ENCODE measurements at regions not wholly inside any gene's neighbourhood (a gene's known extent, or its start where the extent isn't known, plus 50 kb on each side); places are given as distances from the start of the nearest gene placed in this dataset.
"Not testable (repeated sequence)": the region's sequence is repeated elsewhere in the genome, so short reads cannot be mapped to it uniquely, and the experiment has no call there.

DNA sequence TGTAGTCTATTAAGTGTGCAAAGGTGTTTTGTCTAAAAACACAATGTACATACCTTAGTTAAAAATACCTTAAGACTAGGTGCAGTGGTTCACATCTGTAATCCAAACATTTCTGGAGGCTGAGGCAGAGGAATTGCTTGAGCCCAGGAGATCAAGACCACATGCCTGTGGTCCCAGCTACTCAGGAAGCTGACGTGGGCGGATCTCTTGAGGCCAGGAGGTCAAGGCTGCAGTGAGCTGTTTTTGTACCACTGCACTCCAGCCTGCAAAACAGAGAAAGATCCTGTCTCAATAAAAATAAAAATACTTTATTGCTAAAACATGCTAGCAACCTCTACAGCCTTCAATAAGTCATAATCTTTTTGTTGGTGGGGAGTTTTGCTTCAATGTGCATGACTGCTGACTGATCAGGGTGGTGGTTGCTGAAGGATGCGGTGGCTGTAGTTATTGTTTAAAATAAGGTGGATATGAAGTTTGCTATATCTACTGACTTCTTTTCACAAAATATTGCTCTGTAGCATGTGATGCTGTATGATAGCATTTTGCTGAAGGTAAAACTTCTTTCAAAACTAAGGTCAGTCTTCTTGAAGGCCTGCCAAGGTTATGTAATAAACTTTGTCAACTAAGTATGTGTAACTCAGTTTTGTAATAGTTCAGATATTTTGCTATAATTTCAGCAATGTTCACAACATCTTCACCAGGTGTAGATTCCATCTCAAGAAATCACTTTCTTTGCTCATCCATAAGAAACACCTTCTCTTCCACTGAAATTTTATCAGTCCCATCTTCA lies 1238.0 kb upstream of the NRXN1 start:
- DNase-seq: no peak
- Mint-ChIP-seq H3K36me3 (no peaks in the 10 kb centered on the region), H3K27me3 (no peaks in the 10 kb centered on the region), H3K4me1 (no peaks in the 10 kb centered on the region), H3K4me3 (no peak overlapping the region), H3K27ac (no peak overlapping the region), H3K9me3 (peaks cover 9% of the 10 kb centered on the region)
- CTCF ChIA-PET: no interaction called here

DNA sequence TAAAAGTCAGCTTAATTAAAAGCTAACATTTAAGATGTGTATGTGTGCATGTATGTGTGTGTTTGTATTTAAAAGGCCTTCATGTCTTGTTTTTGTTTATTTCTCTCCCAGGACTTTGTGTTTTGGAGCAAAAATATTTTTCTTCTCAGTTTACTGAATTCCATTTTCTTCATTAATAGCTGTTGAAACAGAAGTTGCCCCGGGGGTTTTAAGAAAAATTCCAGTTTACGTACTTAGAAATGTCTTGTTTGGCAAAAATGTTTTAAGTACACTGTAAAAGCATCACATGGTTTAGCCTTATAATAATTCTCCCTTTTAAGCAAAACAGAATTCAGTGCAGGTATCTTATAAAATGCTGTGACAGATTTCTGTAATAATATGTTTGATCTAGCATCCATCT lies 1233.0 kb upstream of the NRXN1 start:
- DNase-seq: no peak
- peaks cover 9% of the 10 kb centered on the region for H3K9me3 Mint-ChIP-seq
- H3K27me3 Mint-ChIP-seq: no peaks in the 10 kb centered on the region
- no peak overlapping the region for H3K27ac Mint-ChIP-seq
- H3K4me3 Mint-ChIP-seq: no peak overlapping the region
- H3K4me1 Mint-ChIP-seq: no peaks in the 10 kb centered on the region
- no peaks in the 10 kb centered on the region for H3K36me3 Mint-ChIP-seq
- CTCF ChIA-PET: no interaction called here

DNA sequence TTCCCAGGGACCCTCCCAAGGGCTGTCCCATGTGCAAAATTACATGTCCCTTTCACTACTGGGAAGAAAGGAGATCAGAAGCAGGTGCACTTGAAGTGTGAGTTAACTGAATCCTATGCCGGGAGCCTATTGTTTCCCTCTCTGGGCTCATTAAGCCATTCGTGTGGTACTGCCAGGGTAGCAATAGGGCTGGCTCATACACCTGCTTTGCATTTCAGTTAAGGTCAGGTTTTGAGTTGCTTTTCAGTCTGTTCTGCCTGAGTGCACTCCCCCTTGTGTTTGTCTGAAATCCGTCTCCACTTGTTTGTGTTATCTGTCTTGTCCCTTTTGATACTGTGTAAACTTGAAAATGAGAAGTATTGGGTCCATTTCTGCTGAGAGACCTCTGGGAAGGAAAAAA lies 1232.6 kb upstream of the NRXN1 start:
- no peaks in the 10 kb centered on the region for H3K36me3 Mint-ChIP-seq
- H3K4me1 Mint-ChIP-seq: no peaks in the 10 kb centered on the region
- H3K27me3 Mint-ChIP-seq: no peaks in the 10 kb centered on the region
- no peak overlapping the region for H3K27ac Mint-ChIP-seq
- CTCF ChIA-PET: no interaction called here
- DNase-seq: no peak
- H3K9me3 Mint-ChIP-seq: peaks cover 9% of the 10 kb centered on the region
- no peak overlapping the region for H3K4me3 Mint-ChIP-seq

DNA sequence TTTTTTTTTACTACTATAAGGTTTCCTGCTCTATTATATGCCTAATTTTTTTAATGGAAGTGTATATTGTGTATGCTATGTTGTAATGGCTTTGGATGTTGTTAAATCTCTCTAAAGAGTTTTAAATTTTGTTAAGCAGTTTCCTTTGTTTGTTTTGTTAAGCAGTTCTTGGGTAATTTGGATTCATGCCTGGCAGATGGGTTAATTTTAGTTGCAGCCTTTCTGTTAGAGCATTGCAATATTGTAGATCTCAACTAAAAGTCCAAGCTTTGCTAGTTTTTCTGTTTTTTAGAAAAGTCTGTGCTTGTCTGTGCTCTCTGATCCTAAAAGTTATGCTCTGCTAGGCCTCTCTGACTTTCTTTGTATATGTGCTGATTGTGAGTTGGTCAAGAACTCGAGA lies 1229.0 kb upstream of the NRXN1 start:
- Mint-ChIP-seq H3K4me3 (no peak overlapping the region), H3K9me3 (peaks cover 8% of the 10 kb centered on the region), H3K4me1 (no peaks in the 10 kb centered on the region), H3K27ac (no peak overlapping the region), H3K27me3 (no peaks in the 10 kb centered on the region), H3K36me3 (no peaks in the 10 kb centered on the region)
- DNase-seq: no peak
- CTCF ChIA-PET: no interaction called here

DNA sequence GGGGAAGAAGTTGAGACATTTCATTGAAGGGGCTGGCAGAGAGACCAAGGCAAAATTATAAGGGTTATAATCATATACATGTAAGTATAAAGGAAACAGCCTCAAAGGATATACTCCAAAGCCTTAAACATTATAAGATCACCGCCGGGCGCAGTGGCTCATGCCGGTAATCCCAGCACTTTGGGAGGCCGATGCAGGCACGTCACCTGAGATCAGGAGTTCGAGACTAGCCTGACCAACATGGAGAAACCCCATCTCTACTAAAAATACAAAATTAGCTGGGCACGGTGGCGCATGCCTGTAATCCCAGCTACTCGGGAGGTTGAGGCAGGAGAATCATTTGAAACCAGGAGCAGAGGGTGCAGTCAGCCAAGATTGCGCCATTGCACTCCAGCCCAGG lies 1227.0 kb upstream of the NRXN1 start:
- CTCF ChIA-PET, H3K4me3 Mint-ChIP-seq, H3K36me3 Mint-ChIP-seq: not testable (repeated sequence)

DNA sequence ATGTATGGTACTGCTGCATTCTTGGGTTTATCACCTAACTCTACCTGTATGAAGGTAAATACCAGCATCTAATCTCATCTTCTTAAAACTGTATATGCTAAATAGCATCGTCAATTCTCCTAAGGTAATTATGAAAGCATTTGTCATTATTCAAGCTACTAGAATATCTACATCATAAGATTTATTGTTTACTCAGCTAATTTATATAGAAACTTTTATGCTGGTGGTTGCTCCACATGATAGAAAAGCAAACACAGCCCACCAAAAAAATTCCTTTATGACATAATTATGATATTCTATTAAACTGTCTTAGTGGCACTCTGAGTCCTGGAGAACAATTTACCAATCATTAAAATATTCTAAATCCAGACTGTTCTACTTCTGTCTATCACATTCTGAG lies 1226.1 kb upstream of the NRXN1 start:
- CTCF ChIA-PET: no interaction called here
- Mint-ChIP-seq H3K9me3 (peaks cover 9% of the 10 kb centered on the region), H3K4me1 (no peaks in the 10 kb centered on the region), H3K4me3 (no peak overlapping the region), H3K27me3 (no peaks in the 10 kb centered on the region), H3K27ac (no peak overlapping the region), H3K36me3 (no peaks in the 10 kb centered on the region)
- DNase-seq: no peak

More for the DNA sequence above, 1227.0 kb upstream of the NRXN1 start:
- H3K4me1 Mint-ChIP-seq, H3K9me3 Mint-ChIP-seq, H3K27ac Mint-ChIP-seq, DNase-seq, H3K27me3 Mint-ChIP-seq: not testable (repeated sequence)

DNA sequence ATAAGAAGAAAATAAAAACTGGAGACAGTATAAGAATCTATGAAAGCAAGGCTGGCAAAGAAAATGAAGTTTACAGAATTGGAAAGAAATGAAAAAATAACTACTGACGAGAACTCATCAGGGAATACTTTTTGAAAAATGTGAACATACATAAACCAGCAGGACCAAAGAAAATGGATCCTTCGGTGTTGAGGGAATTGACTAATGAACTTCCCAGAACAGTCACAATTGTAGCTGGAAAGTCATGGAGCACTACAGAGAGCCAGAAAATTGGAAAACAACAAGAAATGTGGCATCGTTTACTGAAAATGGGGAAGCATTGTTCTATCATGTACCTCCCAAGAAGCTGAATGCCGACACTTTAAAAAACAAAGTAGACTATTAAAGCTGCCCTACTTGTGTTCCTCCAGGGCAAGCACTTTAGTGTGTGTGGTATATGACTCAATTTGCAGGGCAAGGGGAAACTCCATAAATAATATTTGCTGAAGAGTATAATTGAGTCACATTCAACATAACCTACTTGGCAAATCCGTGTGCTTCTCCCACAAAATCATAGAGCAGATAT lies 1221.6 kb upstream of the NRXN1 start:
- DNase-seq: no peak
- Mint-ChIP-seq H3K4me3 (no peak overlapping the region), H3K36me3 (no peaks in the 10 kb centered on the region), H3K4me1 (no peaks in the 10 kb centered on the region), H3K27ac (no peak overlapping the region), H3K9me3 (peaks cover 9% of the 10 kb centered on the region), H3K27me3 (no peaks in the 10 kb centered on the region)
- CTCF ChIA-PET: no interaction called here

DNA sequence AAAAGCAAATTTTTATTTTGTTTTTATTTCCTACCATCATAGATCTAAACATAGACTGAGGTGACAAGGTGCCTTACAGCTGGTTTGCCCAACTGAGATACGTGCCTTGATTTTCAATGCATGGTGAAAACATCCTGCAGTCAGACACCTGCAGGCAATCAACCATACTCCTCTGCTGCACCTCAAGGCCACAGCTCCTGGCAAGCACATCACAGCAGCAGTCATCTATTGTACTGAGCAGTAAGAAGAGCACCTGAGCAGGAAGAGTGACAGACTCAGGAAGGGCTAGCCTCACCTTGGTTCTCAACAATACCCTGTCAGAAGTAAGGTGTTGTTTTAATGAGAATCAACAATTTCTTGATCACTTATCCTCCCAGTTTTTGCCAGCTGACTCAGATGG lies 1206.8 kb upstream of the NRXN1 start:
- CTCF ChIA-PET: no interaction called here
- no peaks in the 10 kb centered on the region for H3K36me3 Mint-ChIP-seq
- DNase-seq: no peak
- peaks cover 5% of the 10 kb centered on the region for H3K9me3 Mint-ChIP-seq
- H3K27ac Mint-ChIP-seq: no peak overlapping the region
- no peak overlapping the region for H3K4me3 Mint-ChIP-seq
- no peaks in the 10 kb centered on the region for H3K27me3 Mint-ChIP-seq
- no peaks in the 10 kb centered on the region for H3K4me1 Mint-ChIP-seq

DNA sequence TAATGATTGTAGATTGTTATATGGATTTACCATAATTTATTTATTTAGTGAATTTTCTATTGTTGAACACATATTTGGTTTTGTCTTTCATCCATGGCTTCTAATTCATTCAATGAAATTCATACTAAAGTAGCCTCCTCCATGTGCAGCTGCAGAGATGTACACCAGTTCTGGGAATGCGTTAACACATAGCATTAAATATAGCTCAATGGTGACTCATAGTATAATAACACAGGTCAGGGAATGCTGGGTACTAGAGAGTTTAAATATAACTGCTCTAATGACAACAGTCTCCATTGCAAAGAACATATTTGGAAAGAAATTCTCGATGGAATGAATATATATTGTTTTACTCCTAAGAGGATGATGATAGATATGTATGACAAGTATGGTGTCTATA lies 1190.2 kb upstream of the NRXN1 start:
- no peaks in the 10 kb centered on the region for H3K4me1 Mint-ChIP-seq
- H3K27ac Mint-ChIP-seq: no peak overlapping the region
- DNase-seq: no peak
- H3K4me3 Mint-ChIP-seq: no peak overlapping the region
- no peaks in the 10 kb centered on the region for H3K27me3 Mint-ChIP-seq
- CTCF ChIA-PET: no interaction called here
- peaks cover 2% of the 10 kb centered on the region for H3K9me3 Mint-ChIP-seq
- no peaks in the 10 kb centered on the region for H3K36me3 Mint-ChIP-seq

DNA sequence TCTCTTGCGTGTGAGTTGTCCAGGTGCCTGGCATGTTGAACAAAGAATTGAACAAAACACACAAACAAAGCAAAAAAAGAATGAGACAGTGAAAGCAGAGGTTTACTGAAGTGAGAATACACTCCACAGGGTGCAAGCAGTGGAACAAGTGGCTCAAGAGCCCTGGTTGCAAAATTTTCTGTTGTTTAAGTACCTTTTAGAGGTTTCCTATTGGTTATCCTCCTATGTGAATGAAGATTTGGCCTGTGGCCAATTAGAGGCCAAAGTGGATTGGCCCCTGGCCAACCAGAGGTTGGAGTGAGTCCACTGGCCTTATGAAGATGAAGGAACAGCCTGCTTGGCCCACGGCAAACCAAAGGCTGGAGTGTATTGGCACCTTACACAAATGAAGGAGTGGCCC lies 1188.5 kb upstream of the NRXN1 start:
- no peak for DNase-seq
- peaks cover 3% of the 10 kb centered on the region for H3K9me3 Mint-ChIP-seq
- CTCF ChIA-PET: no interaction called here
- no peaks in the 10 kb centered on the region for H3K4me1 Mint-ChIP-seq
- no peaks in the 10 kb centered on the region for H3K27me3 Mint-ChIP-seq
- H3K4me3 Mint-ChIP-seq: no peak overlapping the region
- no peak overlapping the region for H3K27ac Mint-ChIP-seq
- no peaks in the 10 kb centered on the region for H3K36me3 Mint-ChIP-seq

DNA sequence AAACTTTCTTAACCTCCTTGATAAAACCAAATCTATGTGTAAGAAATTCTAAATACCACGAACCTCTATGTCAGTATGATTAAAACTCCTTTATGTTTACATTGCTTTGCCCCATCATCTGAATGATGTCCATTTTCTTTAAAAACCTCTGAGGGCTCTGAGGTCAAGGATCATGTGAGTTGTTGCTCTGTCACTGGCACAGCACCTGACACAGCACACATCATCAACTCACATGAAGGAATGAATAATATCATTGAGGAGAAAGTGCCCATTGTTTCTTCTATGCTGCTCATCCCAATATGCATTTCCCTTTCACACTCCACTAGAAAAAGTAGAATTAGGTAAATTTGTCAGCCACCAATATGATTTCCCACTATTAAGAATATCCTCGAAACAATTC lies 1178.7 kb upstream of the NRXN1 start:
- H3K27me3 Mint-ChIP-seq: no peaks in the 10 kb centered on the region
- no peak for DNase-seq
- CTCF ChIA-PET: no interaction called here
- no peak overlapping the region for H3K27ac Mint-ChIP-seq
- H3K4me3 Mint-ChIP-seq: no peak overlapping the region
- no peaks in the 10 kb centered on the region for H3K4me1 Mint-ChIP-seq
- peaks cover 6% of the 10 kb centered on the region for H3K9me3 Mint-ChIP-seq
- H3K36me3 Mint-ChIP-seq: no peaks in the 10 kb centered on the region

DNA sequence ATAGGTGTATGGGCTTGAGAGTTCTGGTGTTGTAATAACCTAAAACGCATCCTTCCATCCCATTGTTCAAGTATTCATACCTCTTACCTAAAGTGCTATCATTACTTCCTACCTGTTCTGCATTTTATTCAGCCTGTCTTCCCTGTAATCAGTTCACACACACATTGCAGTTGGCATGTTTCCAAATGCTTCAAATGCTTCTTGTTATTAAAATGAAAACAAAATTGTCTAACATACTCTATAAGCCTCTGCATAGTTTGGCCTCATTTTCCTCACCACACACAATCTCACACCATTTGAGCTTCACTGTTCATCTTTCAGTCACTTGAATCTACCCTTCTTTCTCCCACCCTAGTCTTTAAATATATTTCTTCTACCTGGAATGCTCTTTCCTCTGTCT lies 1178.2 kb upstream of the NRXN1 start:
- no peak overlapping the region for H3K27ac Mint-ChIP-seq
- CTCF ChIA-PET: no interaction called here
- no peaks in the 10 kb centered on the region for H3K27me3 Mint-ChIP-seq
- H3K4me1 Mint-ChIP-seq: no peaks in the 10 kb centered on the region
- H3K9me3 Mint-ChIP-seq: peaks cover 3% of the 10 kb centered on the region
- no peak for DNase-seq
- H3K4me3 Mint-ChIP-seq: no peak overlapping the region
- no peaks in the 10 kb centered on the region for H3K36me3 Mint-ChIP-seq

DNA sequence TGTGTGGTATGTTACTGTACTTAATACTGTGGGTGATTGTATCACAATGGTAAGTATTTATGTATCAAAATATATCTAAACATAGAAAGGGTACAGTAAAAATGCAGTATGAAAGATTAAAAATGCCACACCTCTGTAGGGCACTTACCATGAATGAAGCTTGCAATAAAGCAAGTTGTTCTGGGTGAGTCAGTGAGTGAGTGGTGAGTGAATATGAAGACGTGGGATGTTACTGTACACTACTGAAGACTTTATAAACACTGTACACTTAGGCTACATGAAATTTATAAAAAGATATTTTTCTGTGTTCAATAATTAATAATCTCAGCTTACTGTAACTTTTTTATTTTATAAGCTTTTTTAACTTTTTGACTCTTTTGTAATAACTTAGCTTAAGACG lies 1162.4 kb upstream of the NRXN1 start:
- Mint-ChIP-seq H3K36me3 (no peaks in the 10 kb centered on the region), H3K4me3 (no peak overlapping the region), H3K27ac (no peak overlapping the region), H3K9me3 (peaks cover 5% of the 10 kb centered on the region), H3K27me3 (no peaks in the 10 kb centered on the region), H3K4me1 (no peaks in the 10 kb centered on the region)
- DNase-seq: no peak
- CTCF ChIA-PET: no interaction called here

DNA sequence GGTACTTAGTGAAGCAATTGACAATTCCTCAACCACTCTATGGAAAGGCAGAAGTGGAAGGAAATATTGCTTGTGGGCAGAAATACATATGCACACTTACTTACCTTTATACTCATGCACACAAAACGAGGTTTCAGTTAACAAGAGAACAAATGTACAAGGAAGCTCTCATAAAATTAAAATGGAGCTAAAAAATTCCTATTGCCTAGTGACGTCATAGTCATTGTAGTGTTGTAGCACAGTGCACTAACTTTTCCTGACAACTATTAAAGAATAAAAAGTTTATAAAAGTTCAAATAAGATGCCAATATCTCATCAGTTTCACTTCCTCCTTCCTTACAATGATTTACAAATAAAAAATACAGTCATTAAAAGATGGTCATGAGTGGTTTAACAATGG lies 1161.9 kb upstream of the NRXN1 start:
- peaks cover 5% of the 10 kb centered on the region for H3K9me3 Mint-ChIP-seq
- no peaks in the 10 kb centered on the region for H3K27me3 Mint-ChIP-seq
- CTCF ChIA-PET: no interaction called here
- no peak overlapping the region for H3K4me3 Mint-ChIP-seq
- no peaks in the 10 kb centered on the region for H3K36me3 Mint-ChIP-seq
- H3K27ac Mint-ChIP-seq: no peak overlapping the region
- no peak for DNase-seq
- H3K4me1 Mint-ChIP-seq: no peaks in the 10 kb centered on the region

DNA sequence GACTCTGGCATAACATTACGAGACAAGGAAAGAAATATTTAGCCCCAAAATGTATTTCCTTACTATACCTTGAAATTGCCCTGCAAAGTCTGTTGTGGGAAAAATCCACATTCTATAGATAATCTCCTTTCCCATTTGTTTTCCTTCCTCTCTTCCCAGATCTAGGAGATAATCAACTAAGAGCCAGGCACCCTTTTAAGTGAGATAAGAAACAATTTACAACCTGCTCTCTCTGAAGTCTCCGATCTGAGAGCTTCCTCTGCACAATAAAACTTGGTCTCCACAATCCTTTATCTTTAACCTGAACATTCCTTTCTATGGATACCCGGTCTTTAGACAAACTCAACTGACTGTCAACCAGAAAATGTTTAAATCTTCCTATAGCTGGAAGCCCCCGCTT lies 1160.7 kb upstream of the NRXN1 start:
- CTCF ChIA-PET: no interaction called here
- Mint-ChIP-seq H3K27ac (no peak overlapping the region), H3K9me3 (peaks cover 5% of the 10 kb centered on the region), H3K4me3 (no peak overlapping the region), H3K4me1 (no peaks in the 10 kb centered on the region), H3K36me3 (no peaks in the 10 kb centered on the region), H3K27me3 (no peaks in the 10 kb centered on the region)
- DNase-seq: no peak

DNA sequence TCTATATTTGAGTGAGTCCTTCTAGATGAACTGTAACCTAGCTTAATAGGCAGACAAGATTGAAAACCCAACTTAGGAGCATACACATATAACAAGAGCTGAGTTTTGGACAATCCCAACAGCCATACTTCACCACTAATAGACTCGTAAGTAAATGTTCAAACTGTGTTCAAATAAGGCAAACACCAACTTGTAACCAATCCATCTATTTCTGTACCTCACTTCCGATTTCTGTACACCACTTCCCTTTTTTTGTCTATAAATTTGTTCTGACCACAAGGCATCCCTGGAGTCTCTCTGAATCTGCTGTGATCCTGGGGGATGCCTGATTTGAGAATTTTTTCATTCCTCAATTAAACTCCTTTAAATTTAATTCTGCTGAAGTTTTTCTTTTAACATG lies 1149.1 kb upstream of the NRXN1 start:
- CTCF ChIA-PET: no interaction called here
- Mint-ChIP-seq H3K4me3 (no peak overlapping the region), H3K27me3 (no peaks in the 10 kb centered on the region), H3K27ac (no peak overlapping the region), H3K9me3 (peaks cover 6% of the 10 kb centered on the region), H3K36me3 (no peaks in the 10 kb centered on the region), H3K4me1 (no peaks in the 10 kb centered on the region)
- DNase-seq: no peak
